Spinal cord (tissue), 9 donors: ENCODE measurements at regions not wholly inside any gene's neighbourhood (a gene's known extent, or its start where the extent isn't known, plus 50 kb on each side); places are given as distances from the start of the nearest gene placed in this dataset.
"Not testable (repeated sequence)": the region's sequence is repeated elsewhere in the genome, so short reads cannot be mapped to it uniquely, and the experiment has no call there.

Experiments used
- DNase-seq, 6 donors: peaks; one replicate each; pipeline versions ENCODE4 v3.0.0 to v3.0.0-alpha.2; 2013 to 2015; ENCODE audit warnings: low spot score in 6 of 6, low read depth in 4 of 6
- H3K27ac ChIP-seq: one replicate; pipeline ENCODE4 v1.5.1; 2013; ENCODE audit warnings: low read depth, low read length, control low read depth
- H3K27me3 ChIP-seq: one replicate; pipeline ENCODE4 v1.6.1; 2013; ENCODE audit warnings: low read length; ENCODE audit not compliant: control insufficient read depth, insufficient read depth
- H3K36me3 ChIP-seq: one replicate; pipeline ENCODE4 v1.6.1; 2013; ENCODE audit warnings: low read length; ENCODE audit not compliant: control insufficient read depth, insufficient read depth
- H3K4me1 ChIP-seq: one replicate; pipeline ENCODE4 v1.6.1; 2013; ENCODE audit warnings: low read length; ENCODE audit not compliant: control insufficient read depth, insufficient read depth
- H3K4me3 ChIP-seq: one replicate; pipeline ENCODE4 v1.5.1; 2013; ENCODE audit warnings: low read depth, low read length, control low read depth
- H3K9me3 ChIP-seq: one replicate; pipeline ENCODE4 v1.6.1; 2013; ENCODE audit warnings: low read length; ENCODE audit not compliant: control insufficient read depth, insufficient read depth
- WGBS: methylation state at CpG from one replicate; pipeline ENCODE4 v1.1.5; 2013; ENCODE audit warnings: missing lambda C conversion rate; ENCODE audit not compliant: insufficient coverage; 5-methylcytosine and 5-hydroxymethylcytosine counted together
- donor health status: healthy.

GRCh38 chr7:115177823-115178222, 255.9 kb downstream of the MDFIC start:
- WGBS = no CpG with 5 or more reads among the region's 3 CpGs

DNA sequence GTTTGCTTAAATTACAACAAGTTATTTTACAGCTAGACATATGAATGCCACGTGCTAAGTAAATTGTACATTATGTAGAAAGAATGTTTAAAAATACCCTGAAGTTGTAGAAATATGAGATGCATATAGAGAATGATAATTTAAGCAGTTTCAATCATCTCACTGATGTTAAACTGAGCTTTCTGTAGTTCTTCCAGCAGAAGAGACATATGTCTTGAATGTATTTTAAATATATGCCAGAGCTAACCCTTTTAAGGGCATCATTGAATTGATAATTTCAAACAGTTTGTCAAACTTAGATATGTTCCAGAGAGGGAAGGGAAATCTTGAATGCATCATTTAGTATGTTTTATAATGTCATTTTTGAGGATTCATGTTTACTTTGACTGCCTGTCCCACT, 255.2 kb downstream of the MDFIC start:
- WGBS = no CpG with 5 or more reads among the region's 1 CpG
- no peaks in the 10 kb centered on the region for H3K9me3 ChIP-seq
- H3K4me3 ChIP-seq = no peak overlapping the region
- no peaks in the 10 kb centered on the region for H3K36me3 ChIP-seq
- H3K4me1 ChIP-seq = no peaks in the 10 kb centered on the region
- no peak overlapping the region for H3K27ac ChIP-seq
- peak in 1 of 6 donors; percentile 66 for DNase-seq
- H3K27me3 ChIP-seq = no peaks in the 10 kb centered on the region

More at GRCh38 chr7:115177823-115178222, 255.9 kb downstream of the MDFIC start:
- Histone ChIP-seq H3K4me1 (no peaks in the 10 kb centered on the region), H3K4me3 (no peak overlapping the region), H3K27me3 (no peaks in the 10 kb centered on the region), H3K27ac (no peak overlapping the region), H3K36me3 (no peaks in the 10 kb centered on the region), H3K9me3 (no peaks in the 10 kb centered on the region)
- DNase-seq = peak in 1 of 6 donors; percentile 78

DNA sequence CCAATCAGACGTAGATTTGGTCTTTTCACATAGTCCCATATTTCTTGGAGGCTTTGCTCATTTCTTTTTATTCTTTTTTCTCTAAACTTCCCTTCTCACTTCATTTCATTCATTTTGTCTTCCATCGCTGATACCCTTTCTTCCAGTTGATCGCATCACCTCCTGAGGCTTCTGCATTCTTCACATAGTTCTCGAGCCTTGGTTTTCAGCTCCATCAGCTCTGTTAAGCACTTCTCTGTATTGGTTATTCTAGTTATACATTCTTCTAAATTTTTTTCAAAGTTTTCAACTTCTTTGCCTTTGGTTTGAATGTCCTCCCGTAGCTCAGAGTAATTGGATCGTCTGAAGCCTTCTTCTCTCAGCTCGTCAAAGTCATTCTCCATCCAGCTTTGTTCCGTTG, 250.5 kb downstream of the MDFIC start:
- H3K9me3 ChIP-seq, H3K4me1 ChIP-seq, H3K4me3 ChIP-seq, H3K27me3 ChIP-seq, DNase-seq, H3K36me3 ChIP-seq, H3K27ac ChIP-seq: not testable (repeated sequence)
- no CpG with 5 or more reads among the region's 8 CpGs for WGBS

GRCh38 chr7:115153769-115154477, 232.0 kb downstream of the MDFIC start:
- H3K27ac ChIP-seq = no peak overlapping the region
- no peaks in the 10 kb centered on the region for H3K27me3 ChIP-seq
- H3K4me3 ChIP-seq = no peak overlapping the region
- H3K4me1 ChIP-seq = no peaks in the 10 kb centered on the region
- no peaks in the 10 kb centered on the region for H3K9me3 ChIP-seq
- H3K36me3 ChIP-seq = no peaks in the 10 kb centered on the region
- peak in 1 of 6 donors; percentile 86 for DNase-seq
- no CpG with 5 or more reads among the region's 4 CpGs for WGBS

- no peaks in the 10 kb centered on the region for H3K9me3 ChIP-seq
- no peak overlapping the region for H3K4me3 ChIP-seq
- H3K4me1 ChIP-seq = no peaks in the 10 kb centered on the region
- H3K27me3 ChIP-seq = no peaks in the 10 kb centered on the region
- no peaks in the 10 kb centered on the region for H3K36me3 ChIP-seq
- DNase-seq = peak in 1 of 6 donors; percentile 51
- 60% methylated on average over 1 of the region's 3 CpGs for WGBS
- no peak overlapping the region for H3K27ac ChIP-seq
Observed at GRCh38 chr7:115153176-115153575, 231.3 kb downstream of the MDFIC start.

GRCh38 chr7:115146148-115146547, 224.3 kb downstream of the MDFIC start:
- WGBS = no CpG with 5 or more reads among the region's 3 CpGs

GRCh38 chr7:115145512-115145911, 223.6 kb downstream of the MDFIC start:
- no peak for DNase-seq
- WGBS = no CpG with 5 or more reads among the region's 2 CpGs
- Histone ChIP-seq H3K27ac (no peak overlapping the region), H3K27me3 (no peaks in the 10 kb centered on the region), H3K4me1 (no peaks in the 10 kb centered on the region), H3K9me3 (no peaks in the 10 kb centered on the region), H3K4me3 (no peak overlapping the region), H3K36me3 (no peaks in the 10 kb centered on the region)

More at GRCh38 chr7:115146148-115146547, 224.3 kb downstream of the MDFIC start:
- H3K27me3 ChIP-seq = no peaks in the 10 kb centered on the region
- no peak overlapping the region for H3K4me3 ChIP-seq
- no peaks in the 10 kb centered on the region for H3K36me3 ChIP-seq
- DNase-seq = no peak
- no peaks in the 10 kb centered on the region for H3K4me1 ChIP-seq
- H3K27ac ChIP-seq = no peak overlapping the region
- no peaks in the 10 kb centered on the region for H3K9me3 ChIP-seq

DNA sequence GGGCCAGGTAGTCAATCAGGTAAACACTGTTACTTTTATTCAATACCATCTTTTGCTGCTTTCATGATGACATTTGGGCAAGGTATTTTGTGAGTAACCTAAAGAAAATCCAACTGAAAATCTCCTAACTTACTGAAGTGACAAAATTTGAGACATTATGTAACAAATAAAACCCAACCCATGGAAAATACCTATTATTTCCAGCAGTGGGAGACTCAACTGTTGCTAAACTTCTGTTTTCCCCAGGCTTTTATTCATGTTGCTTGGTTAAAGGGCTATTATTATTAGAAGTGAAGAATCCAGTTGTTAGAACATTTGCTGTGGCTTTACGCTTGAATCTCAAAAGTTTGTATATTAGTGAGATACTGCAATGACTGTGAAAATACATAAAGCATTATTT, 215.9 kb downstream of the MDFIC start:
- Histone ChIP-seq H3K9me3 (no peaks in the 10 kb centered on the region), H3K27me3 (no peaks in the 10 kb centered on the region), H3K27ac (no peak overlapping the region), H3K4me1 (no peaks in the 10 kb centered on the region), H3K36me3 (no peaks in the 10 kb centered on the region), H3K4me3 (no peak overlapping the region)
- DNase-seq = no peak
- no CpG with 5 or more reads among the region's 1 CpG for WGBS

DNA sequence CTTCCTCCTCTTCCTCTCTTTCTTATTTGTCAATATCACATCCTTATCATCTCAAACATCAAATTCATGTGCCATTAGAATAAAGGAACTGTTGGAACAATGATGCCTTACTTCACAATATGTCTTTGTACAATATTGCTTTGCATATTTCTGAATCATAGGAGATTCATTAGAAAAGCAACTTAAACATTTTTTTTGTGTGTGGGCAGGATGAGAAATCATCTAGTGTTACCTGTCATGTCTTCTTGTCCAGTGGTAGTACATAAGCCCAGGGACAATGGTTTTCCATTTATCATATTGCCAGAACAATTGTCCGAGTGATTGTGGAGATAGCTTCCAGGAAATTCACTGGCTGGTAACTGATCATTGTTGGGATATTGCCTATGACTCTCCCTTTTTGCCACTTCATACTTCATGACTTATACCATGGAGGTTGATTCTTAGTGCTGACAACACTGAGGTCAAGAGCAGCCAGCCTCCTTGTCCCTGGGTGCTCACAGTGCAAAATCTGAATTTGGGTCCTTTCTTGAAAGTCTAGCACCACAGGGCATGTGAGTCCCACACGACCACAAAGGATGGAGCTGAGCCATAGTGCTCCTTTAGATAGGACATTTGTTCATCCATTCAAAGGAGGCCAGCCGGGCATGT, 215.0 kb downstream of the MDFIC start:
- WGBS = 81% methylated on average over 2 of the region's 3 CpGs
- H3K27ac ChIP-seq = no peak overlapping the region
- no peak for DNase-seq
- H3K4me3 ChIP-seq = no peak overlapping the region
- H3K27me3 ChIP-seq = no peaks in the 10 kb centered on the region
- no peaks in the 10 kb centered on the region for H3K4me1 ChIP-seq
- no peaks in the 10 kb centered on the region for H3K36me3 ChIP-seq
- H3K9me3 ChIP-seq = no peaks in the 10 kb centered on the region
